ENCODE measurements at regions not wholly inside any gene's neighbourhood (a gene's known extent, or its start where the extent isn't known, plus 50 kb on each side); places are given as distances from the start of the nearest gene placed in this dataset.

DNA sequence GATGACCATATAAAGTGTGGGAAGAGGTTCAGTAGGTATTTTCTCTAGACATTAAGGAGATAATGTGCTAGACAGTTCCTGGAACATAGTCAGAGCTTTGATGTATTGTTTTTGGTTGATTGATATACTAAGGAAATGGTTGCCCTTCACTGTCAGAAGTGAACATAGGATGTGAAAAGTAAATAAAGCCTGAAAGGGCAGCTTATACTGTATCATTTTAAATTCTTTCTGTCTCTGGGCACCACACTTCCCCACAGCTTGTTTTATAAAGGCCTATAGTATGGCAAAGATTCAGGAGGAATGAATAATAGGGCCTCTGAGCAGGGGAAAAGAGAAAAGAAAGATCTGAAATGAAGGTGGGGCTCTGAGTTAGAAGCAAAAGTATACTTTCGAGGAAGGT, 72.7 kb upstream of the ITPRID2 start:
- TF ChIP-seq, protein P1, sequence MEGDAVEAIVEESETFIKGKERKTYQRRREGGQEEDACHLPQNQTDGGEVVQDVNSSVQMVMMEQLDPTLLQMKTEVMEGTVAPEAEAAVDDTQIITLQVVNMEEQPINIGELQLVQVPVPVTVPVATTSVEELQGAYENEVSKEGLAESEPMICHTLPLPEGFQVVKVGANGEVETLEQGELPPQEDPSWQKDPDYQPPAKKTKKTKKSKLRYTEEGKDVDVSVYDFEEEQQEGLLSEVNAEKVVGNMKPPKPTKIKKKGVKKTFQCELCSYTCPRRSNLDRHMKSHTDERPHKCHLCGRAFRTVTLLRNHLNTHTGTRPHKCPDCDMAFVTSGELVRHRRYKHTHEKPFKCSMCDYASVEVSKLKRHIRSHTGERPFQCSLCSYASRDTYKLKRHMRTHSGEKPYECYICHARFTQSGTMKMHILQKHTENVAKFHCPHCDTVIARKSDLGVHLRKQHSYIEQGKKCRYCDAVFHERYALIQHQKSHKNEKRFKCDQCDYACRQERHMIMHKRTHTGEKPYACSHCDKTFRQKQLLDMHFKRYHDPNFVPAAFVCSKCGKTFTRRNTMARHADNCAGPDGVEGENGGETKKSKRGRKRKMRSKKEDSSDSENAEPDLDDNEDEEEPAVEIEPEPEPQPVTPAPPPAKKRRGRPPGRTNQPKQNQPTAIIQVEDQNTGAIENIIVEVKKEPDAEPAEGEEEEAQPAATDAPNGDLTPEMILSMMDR (IDR thresholded peaks at IDR 0.05): no peak
- TF ChIP-seq EP300 (IDR thresholded peaks at IDR 0.05) (no peak), CEBPB (IDR thresholded peaks at IDR 0.05) (no peak), SMC3 (IDR thresholded peaks at IDR 0.05) (no peak), POLR2A (IDR thresholded peaks at IDR 0.05; ENCODE audit: low read length) (no peak), ESRRA (IDR thresholded peaks at IDR 0.05; ENCODE audit: borderline replicate concordance, low read length) (no peak), FOSL2 (IDR thresholded peaks at IDR 0.05) (no peak), FOSL2 (CRISPR knock-in tag; IDR thresholded peaks at IDR 0.05) (no peak), HOXB5 (CRISPR knock-in tag; IDR thresholded peaks at IDR 0.05) (no peak), JUN (IDR thresholded peaks at IDR 0.05) (no peak), BHLHE40 (IDR thresholded peaks at IDR 0.05; ENCODE audit: low read depth, low read length) (no peak), EHMT2 (IDR thresholded peaks at IDR 0.05; ENCODE audit: low read depth) (no peak), CBX2 (IDR thresholded peaks at IDR 0.05; ENCODE audit: borderline replicate concordance, low read depth) (no peak)
- TF ChIP-seq, protein P2, sequence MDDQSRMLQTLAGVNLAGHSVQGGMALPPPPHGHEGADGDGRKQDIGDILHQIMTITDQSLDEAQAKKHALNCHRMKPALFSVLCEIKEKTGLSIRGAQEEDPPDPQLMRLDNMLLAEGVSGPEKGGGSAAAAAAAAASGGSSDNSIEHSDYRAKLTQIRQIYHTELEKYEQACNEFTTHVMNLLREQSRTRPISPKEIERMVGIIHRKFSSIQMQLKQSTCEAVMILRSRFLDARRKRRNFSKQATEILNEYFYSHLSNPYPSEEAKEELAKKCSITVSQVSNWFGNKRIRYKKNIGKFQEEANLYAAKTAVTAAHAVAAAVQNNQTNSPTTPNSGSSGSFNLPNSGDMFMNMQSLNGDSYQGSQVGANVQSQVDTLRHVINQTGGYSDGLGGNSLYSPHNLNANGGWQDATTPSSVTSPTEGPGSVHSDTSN (IDR thresholded peaks at IDR 0.05): no peak
